Fibroblast of skin of scalp (primary cell): ENCODE measurements at regions not wholly inside any gene's neighbourhood (a gene's known extent, or its start where the extent isn't known, plus 50 kb on each side); places are given as distances from the start of the nearest gene placed in this dataset.

Experiments
- DNase-seq: peaks from one replicate; pipeline ENCODE4 v3.0.0-alpha.2; 2013

DNA sequence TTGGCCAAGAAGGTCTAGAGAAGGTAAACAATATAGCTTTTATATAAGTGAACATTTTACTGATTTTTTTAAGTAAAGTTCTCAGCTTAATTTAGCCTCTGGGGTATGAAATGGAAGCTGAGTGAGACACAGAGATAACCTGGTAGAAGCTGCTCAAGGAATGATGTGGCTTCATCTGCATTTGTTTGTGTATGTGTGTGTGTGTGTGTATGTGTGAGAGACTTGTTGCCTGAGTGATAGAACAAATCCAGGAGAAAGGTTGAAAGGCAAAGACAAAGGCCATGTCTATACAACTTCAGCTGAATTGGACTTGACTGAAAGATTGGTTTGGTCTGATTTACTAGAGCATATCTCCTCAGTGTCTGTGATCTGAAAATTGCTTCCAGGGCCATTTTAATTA, 63.6 kb downstream of the PCDH7 start:
- no peak for DNase-seq

DNA sequence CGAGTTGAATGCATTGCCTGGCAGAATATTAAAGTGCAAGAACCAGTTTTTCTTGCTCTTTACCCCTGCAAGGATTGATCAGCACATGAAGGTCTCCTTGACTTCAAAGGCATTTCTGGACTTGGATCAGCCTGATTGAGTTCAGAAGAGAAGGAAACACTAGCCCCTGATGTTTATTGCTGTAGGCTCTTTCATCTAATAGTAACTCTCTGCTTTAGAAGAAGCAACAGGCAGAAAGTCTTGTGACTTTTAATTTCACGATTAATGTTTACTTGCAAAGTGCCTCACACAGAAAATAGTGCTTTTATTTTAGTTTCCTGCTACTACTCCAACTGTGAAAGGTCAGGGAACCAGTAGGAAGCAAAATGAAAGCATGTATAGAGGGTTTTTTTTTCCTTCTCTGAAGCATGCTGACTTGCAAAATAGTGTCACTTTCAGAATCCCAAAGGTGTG, 69.1 kb downstream of the PCDH7 start:
- no peak for DNase-seq

DNA sequence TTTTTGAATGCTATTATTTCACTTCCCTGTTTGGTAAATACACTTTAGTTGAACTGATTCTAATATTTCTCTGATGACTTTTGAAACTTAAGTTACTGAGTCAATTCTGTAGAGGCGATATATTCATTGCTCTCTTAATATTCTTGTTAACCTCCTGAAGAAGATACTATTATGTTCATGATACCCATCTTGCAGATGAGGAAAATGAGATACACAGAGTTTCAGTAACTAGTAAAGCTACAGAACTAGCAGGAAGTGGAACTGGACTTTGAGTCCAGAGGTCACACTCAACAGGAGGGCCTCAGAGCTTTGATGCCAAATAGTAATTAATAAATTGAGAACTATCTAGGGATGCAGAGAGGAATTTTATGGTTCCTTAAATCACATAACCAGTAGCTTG, 70.0 kb downstream of the PCDH7 start:
- no peak for DNase-seq

DNA sequence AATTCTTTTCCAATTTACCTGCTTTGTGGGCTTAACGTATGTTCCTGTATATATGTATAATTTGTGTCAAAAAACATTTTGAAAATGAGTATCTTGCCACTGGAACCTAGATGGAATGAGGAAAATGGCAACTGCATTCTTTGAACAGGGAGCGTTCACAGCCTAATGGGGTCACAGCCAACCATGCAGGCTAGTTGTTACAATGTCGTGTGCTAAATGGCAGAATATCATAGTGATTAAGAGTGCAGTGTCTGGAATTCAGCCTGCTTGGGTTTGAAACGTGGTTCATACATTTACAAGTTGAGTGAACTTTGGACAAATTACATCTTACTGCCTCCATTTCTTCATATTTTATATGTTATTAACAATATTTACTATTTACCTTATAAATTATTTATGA, 70.8 kb downstream of the PCDH7 start:
- no peak for DNase-seq

DNA sequence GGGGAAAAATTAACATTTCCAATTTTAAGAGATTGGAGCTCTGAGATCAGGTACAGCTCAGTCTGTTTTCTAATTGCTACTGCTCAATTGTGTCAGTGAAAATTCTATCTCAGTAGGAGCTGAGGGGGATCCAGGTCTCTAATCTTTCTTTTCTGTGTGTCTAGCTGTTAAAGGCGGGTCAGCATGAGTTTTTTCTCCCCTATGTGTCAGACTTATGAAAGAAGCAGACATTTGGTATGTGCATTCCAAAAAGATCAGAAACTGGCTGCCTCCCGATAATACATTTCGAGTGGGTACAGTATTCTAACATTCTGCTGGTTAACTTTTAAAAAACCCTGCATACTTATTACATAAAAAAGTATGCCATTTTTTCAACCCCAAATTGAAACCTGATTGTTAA, 72.4 kb downstream of the PCDH7 start:
- peak; percentile 13 for DNase-seq

DNA sequence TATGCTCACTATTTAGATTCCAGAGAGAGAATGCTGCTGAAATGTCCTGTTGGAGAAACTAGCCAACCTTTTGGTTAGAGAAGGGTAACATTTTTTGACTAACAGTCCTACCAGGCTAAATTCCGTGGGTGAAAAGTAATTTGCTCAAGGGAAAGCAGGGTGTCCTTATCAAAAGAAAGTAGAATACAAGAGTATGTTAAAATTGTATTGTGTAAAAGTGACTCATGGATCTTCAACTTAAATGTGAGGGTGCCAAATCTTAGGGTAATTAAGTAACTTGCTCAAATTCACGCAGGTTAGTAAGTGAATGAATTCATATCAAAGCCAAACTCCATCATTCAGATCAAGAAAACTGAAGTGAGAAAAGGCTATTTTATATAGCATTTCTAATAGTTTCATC, 81.7 kb downstream of the PCDH7 start:
- no peak for DNase-seq

DNA sequence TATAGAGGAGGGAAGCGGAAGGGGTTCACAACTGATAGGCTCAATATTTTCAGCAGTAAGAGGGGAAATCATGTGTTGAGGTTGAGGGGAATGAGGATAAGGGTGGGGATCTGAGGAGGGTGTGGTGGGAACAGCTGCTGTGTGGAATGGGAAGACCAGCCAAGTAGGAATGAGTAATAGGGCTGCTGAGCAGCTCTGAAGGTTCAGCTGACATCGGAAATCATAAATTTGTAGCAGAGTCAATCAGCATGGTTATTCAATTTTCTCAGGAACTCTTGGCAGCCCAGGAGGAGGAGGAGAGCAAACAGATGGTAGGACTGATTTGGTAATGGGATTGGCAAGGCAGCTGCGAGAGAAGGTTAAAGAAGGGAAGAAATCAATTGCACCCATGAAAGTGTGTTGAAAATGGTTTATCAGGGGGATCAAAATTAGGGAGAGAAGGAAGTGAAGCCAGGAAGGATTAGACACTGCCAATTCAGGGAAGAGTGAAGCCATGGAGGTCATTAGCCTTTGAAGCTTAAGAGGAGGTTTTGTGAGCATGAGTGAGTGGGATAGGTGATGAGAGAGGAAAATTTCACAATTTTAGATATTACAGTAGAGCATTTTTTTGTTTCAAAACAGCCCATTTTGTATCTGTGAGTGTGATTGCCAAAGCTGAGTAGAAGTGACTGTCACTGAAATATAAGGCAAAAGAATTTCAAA, 82.6 kb downstream of the PCDH7 start:
- peak; percentile 27 for DNase-seq

DNA sequence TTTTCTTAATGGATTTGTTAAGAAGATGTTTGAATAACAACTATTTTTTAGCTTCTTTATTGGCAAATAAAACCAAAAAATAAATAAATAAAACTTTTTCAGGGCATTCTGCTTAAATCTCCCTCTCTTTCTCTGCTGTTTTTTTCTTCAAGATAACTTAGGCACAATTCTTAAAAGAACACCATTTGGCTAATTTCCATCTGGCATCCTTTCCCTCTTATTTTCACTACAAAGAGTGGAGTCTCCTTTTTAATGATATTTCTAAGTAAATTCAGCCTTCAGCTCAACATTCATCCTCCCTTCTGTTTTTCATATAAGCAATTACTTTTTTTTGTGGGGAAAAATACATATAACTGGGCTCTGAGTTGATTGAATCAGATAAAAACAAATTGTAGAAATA, 88.1 kb downstream of the PCDH7 start:
- DNase-seq: no peak

DNA sequence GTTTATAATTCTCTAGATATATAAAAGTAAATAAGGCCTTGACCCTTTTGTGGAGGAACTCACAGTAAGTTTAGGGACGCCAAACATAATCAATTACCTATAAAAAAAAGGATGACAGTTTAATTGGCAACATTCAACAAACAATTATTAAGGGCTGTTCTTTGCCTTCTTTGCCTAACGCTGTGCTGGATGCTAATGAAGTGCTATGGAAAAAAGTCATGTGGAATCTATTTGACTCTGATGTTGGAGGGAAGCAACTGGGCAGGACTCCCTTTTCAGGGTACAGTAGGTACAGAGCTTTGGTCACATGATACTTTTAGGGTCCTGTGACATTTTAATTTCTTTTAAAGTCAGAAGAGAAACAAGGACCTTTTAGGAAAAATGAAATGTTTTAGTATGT, 91.1 kb downstream of the PCDH7 start:
- no peak for DNase-seq

DNA sequence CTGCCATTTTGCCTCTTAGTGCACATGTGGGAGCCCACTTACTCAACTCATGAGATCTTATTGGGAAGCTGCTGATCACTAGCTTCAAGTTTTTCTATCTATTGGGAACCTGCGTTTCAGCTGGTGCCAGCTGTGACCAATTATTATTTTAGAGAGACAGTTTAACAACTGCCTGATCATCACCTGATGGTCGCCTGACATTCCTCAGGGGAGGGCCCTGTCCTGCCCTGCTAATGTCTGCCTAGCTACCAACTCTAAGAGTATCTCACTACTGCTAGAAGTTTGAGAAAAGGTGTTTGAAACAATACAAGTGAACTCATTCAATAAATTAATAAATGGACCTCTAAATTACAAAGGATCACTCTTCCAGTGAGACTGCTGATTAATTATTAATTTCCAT, 95.5 kb downstream of the PCDH7 start:
- DNase-seq: no peak

DNA sequence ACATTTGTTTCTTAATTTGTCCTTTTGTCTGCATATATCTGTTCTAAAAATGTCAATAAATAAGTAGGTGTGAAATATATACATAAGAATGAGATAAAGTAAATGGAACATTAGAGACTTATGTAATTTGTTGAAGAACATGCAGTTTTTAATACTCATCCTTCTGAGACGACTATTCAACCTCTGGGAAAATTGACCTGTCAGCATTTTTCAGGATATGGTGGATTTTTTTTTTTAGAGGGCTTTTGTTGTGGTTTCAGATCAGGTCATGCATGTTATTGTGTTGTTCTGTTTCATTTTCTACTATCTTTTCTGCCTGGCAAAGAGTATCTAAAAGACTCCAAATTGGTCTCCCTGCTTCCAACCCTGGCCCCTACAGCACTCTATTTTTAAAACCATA, 97.3 kb downstream of the PCDH7 start:
- no peak for DNase-seq

DNA sequence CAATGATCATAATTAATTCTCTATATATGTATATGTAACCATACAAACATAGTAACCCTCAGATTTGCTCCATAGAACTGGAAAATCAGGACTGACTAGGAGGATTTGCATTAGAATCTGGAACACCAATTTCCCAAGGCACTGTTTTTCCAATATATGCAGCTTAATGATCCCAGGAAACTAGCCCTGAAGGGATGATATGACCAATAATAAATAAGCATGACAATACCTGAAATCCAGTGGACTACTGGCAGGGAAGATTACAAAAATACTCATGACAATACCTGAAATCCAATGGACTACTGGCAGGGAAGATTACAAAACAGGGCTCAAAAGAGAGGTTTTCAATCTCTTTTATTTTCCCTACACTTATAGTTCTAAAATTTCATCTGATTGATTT, 98.4 kb downstream of the PCDH7 start:
- no peak for DNase-seq

DNA sequence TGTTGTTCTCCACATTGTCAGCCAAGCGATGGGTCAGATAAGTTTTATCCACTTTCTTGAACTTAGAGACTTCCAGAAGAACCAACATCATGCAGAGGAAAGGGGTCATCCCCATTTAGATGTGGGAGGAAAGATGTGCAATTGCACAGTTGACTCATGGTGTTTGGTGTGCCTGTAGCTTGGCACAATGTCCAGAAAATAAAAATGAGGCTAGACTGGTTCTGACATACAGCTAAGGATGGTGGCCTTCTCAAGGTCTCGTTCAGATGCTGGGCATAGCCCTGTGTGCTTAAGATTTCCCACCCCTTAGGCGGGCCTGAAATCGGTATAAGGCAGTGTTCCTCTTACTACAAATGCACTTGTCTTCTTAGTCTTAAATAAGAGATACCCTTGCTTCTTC, 101.1 kb downstream of the PCDH7 start:
- DNase-seq: no peak

DNA sequence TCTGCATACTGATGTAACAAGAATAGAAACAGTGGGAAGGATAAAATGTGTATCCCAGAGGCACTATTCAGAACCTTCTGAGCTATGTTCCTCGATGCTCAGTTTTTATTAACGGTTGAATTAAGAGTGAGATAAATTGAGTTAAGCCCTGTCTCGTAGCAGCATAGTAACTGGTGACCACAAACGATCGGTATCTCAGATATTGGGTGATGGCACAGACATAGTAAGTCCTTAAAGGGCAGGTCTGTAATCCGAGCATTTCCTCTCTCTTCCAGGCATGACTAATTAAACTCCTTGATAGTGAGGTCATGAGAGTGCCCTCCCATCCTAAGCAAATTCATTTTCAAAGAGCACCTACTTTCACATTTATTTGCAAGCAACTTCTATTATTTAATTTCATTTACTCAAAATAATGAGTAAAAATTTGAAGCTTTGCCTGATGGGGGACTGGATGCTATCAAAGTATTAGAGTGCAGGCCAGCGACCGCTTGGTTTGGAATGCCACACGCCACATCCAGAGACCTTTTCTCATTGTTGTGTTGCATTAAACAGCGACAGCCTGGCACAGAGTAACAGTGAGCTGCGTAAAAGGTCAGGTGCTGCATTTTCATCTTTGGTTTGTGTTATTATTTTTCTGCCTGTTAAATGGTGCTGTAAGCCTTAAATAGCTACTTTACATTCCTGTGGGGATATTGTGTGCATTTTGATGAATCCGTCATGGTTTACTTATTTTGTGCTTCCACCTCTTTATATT, 101.9 kb downstream of the PCDH7 start:
- peak; percentile 5 for DNase-seq

DNA sequence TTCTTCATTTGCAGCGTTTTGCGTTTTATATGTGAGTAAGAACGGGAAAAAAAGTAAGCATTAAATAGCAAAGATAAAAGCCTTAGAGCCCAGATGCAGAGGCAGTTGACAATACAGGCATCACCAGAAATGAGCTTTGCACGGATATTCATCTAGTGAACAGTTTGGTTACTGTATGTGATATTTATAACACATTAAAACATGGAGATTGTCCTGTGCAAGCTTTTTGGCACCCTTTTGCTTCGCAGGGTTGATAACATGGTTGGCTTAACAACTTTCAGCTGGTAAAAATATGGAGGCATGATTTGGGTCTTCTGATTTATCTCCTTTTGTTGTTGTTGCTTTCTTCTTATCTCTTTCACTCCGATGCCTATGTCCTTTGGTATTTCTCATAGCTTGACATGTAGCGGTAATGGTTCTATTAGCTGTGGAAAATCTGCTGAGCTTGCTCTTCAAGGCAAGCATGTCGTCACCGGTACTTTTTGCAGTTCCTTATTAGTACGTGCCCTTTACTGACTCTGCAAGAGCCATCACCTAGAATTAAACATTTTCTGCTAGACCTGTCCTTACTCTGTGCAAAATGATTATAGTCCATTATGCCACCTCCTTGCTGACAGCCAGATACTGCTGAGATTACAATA, 102.9 kb downstream of the PCDH7 start:
- no peak for DNase-seq

DNA sequence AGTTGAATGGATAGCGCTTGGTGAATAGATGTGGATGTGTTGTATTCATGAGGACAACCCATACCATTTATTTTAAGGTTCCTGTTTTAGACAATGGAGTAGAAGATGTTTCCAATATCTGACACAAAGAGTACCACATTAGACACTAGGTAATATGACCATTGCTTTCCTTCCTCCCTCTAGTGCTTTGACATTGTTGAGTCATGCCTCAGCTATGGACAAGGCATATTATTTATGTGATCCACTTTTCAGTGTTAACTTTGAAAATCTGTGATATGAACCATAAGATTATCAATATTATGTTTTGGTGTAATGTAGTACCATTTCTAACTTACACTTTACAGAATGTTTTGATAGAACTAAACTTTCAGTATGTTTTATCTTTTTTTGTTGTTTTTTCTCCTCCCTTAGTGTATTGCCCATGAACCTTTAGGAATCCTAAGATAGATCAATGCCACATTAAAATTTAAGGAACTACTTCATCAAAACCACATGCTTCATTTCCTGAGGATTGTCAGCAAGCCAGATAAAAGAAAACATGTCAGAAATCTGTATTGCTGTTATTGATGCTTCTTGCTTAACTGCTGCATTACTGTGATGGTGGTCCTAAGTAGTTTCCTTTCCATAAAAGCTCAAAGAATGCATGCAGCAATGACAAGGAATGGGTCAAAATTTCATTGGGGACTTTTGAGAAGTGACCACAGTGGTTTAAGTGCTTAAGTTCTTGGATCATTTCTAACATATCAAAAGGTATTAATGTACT, 105.0 kb downstream of the PCDH7 start:
- peak; percentile 11 for DNase-seq

DNA sequence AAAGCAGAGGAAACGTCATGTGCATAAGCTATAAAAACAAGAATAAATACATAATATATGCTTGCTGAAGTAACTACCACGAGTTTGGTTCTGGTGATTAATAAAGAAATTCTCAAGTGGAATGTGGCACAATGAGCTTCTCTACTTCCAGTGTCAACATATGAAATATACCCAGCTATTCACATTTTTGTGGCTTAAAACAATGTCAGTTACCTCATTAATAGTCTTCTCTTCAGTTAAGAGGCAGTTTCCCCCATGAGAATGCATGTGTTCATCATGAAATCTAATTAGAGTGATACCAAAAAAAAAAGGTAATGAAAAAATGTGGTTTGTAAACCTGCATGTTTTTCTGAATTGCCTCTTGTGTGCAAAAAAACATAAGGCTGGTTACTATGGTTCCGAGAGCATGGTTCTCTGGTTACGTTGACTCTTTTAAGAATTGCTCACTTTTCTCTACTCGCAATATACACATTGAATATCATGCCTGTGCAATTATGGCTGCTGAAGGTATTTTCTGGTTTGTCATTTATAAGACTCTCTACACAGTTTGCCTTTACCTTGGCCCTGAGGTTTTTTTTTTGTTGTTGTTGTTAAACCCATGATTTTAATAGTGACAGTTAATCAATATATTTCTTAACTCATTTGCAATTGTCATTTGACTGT, 108.2 kb downstream of the PCDH7 start:
- peak; percentile 46 for DNase-seq

DNA sequence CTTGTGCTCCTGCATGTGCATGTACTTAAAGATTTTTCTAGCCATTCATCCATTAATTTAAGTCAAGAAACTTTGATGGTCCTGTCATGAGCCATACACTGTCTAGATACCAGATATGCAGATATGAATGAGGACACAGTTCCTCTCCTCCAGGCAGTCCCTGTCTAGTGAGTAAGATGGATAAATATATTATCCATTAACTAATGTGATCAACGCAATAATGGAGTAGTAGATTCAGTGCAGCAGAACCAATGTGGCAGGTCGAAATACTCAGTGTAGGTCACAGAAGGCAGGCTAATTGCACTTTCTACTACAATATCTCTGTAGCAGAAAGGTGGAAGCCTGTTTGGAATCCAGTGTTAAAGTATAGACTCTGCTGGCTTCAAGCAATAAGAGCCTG, 112.5 kb downstream of the PCDH7 start:
- DNase-seq: no peak

DNA sequence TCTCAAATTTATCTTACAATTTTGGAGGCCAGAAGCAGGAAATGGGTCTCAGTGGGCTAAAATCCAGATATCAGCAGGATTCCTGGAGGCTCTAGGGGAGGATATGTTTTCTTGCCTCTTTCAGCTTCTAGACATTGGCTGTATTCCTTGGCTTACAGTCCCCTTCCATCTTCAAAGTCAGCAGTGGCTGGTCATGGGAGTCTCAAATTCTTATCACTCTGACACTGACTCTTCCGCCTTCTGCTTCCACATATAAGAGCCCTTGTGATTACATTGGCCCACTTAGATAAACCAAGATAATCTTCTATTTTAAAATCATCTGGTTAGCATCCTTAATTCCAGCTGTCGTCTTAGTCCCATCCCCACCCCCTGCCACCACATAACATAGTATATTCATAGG, 113.0 kb downstream of the PCDH7 start:
- DNase-seq: no peak

DNA sequence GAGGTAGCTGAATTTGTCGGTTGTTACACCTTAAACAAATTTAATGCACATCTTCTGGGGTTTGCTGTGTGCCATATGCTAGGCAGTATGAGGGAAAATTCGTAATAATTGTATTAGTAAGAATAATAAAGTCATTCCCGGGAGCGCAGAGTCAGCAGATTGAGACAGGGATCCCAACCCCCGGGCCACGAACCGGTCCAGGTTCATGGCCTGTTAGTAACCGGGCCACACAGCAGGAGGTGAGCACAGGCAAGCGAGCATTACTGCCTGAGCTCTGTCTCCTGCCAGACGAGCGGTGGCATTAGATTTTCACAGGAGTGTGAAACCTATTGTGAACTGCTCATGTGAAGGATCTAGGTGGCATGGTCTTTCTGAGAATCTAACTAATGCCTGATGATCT, 114.9 kb downstream of the PCDH7 start:
- no peak for DNase-seq

DNA sequence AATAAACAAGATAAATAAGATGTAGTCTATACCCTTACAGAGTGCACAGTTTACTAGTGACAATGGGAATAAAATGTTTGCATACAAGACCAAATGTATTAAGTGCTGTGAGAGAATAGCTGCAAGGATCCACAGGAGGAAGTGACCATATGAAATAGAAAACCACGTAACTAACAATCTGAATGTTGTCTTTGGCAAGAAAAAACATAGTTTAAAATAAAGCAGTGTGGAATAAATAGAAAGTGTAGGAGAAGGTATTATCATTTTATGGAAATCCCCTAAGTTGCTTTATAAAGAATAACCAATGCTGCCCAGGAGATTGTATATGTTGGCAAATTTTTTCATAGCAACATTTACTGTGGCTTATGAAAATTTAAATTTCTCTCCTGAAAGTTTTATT, 116.1 kb downstream of the PCDH7 start:
- peak; percentile 16 for DNase-seq

DNA sequence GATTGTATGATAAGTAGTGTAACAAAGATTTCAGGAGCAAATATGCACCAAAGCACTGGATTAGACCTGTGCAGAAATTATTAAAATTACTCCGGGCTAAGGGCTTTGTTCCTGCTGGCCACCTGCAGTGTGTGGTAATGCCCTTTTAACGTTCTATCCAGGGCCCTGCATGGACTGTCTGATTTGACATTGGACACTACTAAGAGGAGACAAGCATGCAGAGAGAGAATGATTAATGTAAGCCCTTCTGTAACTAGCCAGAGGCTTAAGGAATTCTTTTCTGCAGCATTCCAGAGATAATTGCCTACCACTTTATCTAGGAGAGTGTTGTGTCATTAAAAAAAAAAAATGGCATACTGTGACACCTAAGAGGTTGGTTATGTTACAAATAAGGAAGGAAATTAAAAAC, 117.0 kb downstream of the PCDH7 start:
- DNase-seq: peak; percentile 24

DNA sequence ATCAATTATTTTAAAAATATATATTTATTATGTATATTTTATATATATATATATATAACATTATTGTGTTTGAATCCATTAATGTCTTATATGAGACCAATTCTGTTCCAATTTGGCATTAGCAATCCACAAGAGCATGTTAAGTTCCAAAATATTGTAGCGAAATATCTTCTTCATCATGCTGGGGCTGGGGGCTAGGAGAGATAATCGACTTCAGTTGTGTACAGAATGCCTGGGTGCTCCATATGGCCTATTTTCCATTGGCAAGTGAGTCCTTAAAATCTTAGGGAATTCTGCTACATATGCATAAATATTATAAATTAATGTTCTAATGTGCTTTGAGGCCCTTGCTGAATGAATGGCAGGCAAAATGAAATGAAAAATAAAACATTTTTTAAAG, 117.7 kb downstream of the PCDH7 start:
- DNase-seq: no peak
